ENCODE measurements at regions not wholly inside any gene's neighbourhood (a gene's known extent, or its start where the extent isn't known, plus 50 kb on each side); places are given as distances from the start of the nearest gene placed in this dataset.

DNA sequence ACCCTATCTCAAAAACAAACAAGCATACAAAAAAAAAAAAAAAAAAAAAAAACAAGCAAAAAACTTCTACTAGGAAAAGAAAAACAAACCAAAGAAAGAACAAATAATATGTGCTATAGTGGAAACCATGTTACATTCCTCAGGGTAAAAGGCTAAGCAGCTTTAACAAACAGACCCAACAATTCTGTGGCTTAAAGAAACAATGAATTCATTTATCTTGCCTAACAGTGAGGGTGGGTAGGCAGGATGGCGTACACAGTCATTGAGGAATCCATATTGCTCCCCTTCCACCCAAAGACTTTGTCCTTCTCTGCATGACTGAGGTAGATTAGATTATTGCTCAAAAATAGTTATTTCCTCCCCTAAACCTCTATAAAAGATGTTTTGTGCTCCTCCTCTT, 63.1 kb upstream of the ITGA6 start:
- no peak overlapping the region for H2AFZ ChIP-seq (ENCODE audit: low read length)
- H3K4me1 ChIP-seq (ENCODE audit: insufficient read depth, low read length, severe bottlenecking): no peaks in the 10 kb centered on the region
- no peaks in the 10 kb centered on the region for H3K9me3 ChIP-seq (ENCODE audit: low read length)
- no peak overlapping the region for H3K9ac ChIP-seq (ENCODE audit: low read length)
- no peak overlapping the region for H3K27ac ChIP-seq (ENCODE audit: low read depth, low read length, poor library complexity, severe bottlenecking)
- no peaks in the 10 kb centered on the region for H3K9me2 ChIP-seq (ENCODE audit: low read depth, low read length)
- H3K36me3 ChIP-seq (ENCODE audit: insufficient read depth, low read length): no peaks in the 10 kb centered on the region
- H3F3A ChIP-seq (ENCODE audit: insufficient read depth, low read length): no peaks in the 10 kb centered on the region
- H3K4me3 ChIP-seq (ENCODE audit: low read depth, low read length, poor library complexity, severe bottlenecking): no peak overlapping the region
- no peaks in the 10 kb centered on the region for H3K27me3 ChIP-seq (ENCODE audit: insufficient read depth, low read length)
- H4K20me1 ChIP-seq (ENCODE audit: insufficient read depth, low read length): no peaks in the 10 kb centered on the region
- TF ChIP-seq EZH2 (IDR thresholded peaks at IDR 0.05; ENCODE audit: borderline replicate concordance, low read length): no peak
- H3K4me2 ChIP-seq (ENCODE audit: low read length): no peak overlapping the region
- no peaks in the 10 kb centered on the region for H3K79me2 ChIP-seq (ENCODE audit: insufficient read depth, low read length)

DNA sequence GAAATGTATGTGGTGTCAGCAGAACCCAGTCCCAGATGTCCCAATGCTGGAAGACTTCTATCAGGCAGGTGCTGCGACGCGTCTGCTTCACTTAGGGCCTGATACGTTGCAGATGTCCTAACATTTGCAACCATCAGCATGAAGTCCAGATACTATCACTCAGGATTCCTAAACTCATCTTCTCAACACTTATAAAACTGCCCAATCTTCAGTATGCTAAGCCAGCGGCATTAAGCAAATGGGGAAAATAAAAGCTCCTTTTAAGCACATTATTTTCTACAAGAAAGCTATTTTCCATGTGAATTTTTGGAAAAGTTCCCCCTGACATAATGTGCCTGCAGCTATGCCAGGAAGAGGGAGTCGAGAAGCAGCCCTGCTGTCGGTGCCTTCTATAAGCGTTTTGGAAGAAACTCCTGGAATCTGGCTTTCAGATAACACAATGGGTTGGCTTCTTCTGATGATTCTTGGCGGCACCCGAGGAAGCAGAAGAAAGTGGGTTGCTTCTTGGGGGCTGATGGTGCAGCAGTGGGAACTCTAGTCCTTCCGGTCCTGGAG, 60.7 kb upstream of the ITGA6 start:
- no peaks in the 10 kb centered on the region for H3F3A ChIP-seq (ENCODE audit: insufficient read depth, low read length)
- H3K27me3 ChIP-seq (ENCODE audit: insufficient read depth, low read length): no peaks in the 10 kb centered on the region
- H3K9me2 ChIP-seq (ENCODE audit: low read depth, low read length): no peaks in the 10 kb centered on the region
- no peaks in the 10 kb centered on the region for H3K36me3 ChIP-seq (ENCODE audit: insufficient read depth, low read length)
- no peak overlapping the region for H3K4me2 ChIP-seq (ENCODE audit: low read length)
- no peak overlapping the region for H3K9ac ChIP-seq (ENCODE audit: low read length)
- H3K4me1 ChIP-seq (ENCODE audit: insufficient read depth, low read length, severe bottlenecking): no peaks in the 10 kb centered on the region
- H3K79me2 ChIP-seq (ENCODE audit: insufficient read depth, low read length): no peaks in the 10 kb centered on the region
- H4K20me1 ChIP-seq (ENCODE audit: insufficient read depth, low read length): no peaks in the 10 kb centered on the region
- H3K27ac ChIP-seq (ENCODE audit: low read depth, low read length, poor library complexity, severe bottlenecking): no peak overlapping the region
- H2AFZ ChIP-seq (ENCODE audit: low read length): no peak overlapping the region
- H3K4me3 ChIP-seq (ENCODE audit: low read depth, low read length, poor library complexity, severe bottlenecking): no peak overlapping the region
- H3K9me3 ChIP-seq (ENCODE audit: low read length): no peaks in the 10 kb centered on the region
- TF ChIP-seq, protein P1, sequence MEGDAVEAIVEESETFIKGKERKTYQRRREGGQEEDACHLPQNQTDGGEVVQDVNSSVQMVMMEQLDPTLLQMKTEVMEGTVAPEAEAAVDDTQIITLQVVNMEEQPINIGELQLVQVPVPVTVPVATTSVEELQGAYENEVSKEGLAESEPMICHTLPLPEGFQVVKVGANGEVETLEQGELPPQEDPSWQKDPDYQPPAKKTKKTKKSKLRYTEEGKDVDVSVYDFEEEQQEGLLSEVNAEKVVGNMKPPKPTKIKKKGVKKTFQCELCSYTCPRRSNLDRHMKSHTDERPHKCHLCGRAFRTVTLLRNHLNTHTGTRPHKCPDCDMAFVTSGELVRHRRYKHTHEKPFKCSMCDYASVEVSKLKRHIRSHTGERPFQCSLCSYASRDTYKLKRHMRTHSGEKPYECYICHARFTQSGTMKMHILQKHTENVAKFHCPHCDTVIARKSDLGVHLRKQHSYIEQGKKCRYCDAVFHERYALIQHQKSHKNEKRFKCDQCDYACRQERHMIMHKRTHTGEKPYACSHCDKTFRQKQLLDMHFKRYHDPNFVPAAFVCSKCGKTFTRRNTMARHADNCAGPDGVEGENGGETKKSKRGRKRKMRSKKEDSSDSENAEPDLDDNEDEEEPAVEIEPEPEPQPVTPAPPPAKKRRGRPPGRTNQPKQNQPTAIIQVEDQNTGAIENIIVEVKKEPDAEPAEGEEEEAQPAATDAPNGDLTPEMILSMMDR (IDR thresholded peaks at IDR 0.05; ENCODE audit: low read length): no peak
- no peak for TF ChIP-seq EZH2 (IDR thresholded peaks at IDR 0.05; ENCODE audit: borderline replicate concordance, low read length)

DNA sequence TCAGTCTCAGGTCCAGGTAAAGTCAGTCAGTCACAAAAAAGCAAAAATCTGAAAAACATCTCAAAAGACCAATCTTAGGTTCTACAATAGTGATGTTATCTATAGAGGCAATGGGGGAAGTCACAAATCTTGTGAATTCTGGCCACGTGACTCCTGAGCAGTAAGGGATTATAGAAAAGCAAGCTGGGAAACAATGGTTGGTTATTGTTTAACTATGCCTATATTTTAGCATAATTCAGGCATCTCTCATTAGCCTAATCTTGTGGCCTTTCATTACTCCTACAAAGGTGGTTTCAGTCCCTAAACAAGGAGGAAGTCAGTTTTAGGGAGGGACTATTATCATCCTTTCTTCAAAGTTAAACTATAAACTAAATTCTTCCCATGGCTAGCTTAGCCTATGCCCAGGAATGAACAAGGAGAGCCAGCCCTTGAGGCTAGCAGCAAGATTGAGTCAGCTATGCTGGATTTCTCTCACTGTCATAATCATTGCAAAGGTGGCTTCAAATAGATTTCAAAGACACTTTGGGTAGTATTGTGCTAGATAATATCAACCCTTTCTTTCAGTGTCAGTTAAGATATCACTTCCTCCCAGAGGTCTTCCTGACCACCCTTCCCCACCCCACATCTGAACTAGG, 56.4 kb upstream of the ITGA6 start:
- no peaks in the 10 kb centered on the region for H3F3A ChIP-seq (ENCODE audit: insufficient read depth, low read length)
- H4K20me1 ChIP-seq (ENCODE audit: insufficient read depth, low read length): no peaks in the 10 kb centered on the region
- H3K27me3 ChIP-seq (ENCODE audit: insufficient read depth, low read length): no peaks in the 10 kb centered on the region
- no peaks in the 10 kb centered on the region for H3K36me3 ChIP-seq (ENCODE audit: insufficient read depth, low read length)
- TF ChIP-seq, protein P1 (IDR thresholded peaks at IDR 0.05; ENCODE audit: low read length): no peak
- no peak for TF ChIP-seq EZH2 (IDR thresholded peaks at IDR 0.05; ENCODE audit: borderline replicate concordance, low read length)
- no peak overlapping the region for H3K4me3 ChIP-seq (ENCODE audit: low read depth, low read length, poor library complexity, severe bottlenecking)
- no peaks in the 10 kb centered on the region for H3K4me1 ChIP-seq (ENCODE audit: insufficient read depth, low read length, severe bottlenecking)
- no peaks in the 10 kb centered on the region for H3K79me2 ChIP-seq (ENCODE audit: insufficient read depth, low read length)
- no peak overlapping the region for H2AFZ ChIP-seq (ENCODE audit: low read length)
- no peaks in the 10 kb centered on the region for H3K9me3 ChIP-seq (ENCODE audit: low read length)
- H3K9ac ChIP-seq (ENCODE audit: low read length): no peak overlapping the region
- no peaks in the 10 kb centered on the region for H3K9me2 ChIP-seq (ENCODE audit: low read depth, low read length)
- no peak overlapping the region for H3K27ac ChIP-seq (ENCODE audit: low read depth, low read length, poor library complexity, severe bottlenecking)
- H3K4me2 ChIP-seq (ENCODE audit: low read length): no peak overlapping the region

DNA sequence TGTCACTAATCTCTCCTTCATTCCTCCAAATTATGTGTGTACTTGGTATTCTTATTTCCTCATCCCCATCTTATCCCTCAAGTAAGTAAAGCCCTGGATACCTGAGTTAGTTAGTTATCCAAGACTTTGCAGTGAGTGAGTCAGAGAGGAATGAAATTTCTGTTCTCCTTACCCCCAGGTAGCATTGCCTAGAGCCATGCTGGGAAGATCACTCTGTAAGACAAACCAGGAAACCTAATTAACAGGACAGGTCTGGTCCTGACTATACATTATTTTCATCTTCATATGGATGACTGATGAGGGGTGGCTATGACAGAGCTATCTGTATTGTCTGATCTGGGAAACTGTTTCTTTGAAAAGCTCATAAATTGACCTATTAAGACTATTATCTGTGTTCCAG, 55.0 kb upstream of the ITGA6 start:
- Histone ChIP-seq H2AFZ (ENCODE audit: low read length) (no peak overlapping the region), H3K9ac (ENCODE audit: low read length) (no peak overlapping the region), H3K4me2 (ENCODE audit: low read length) (no peak overlapping the region), H3K4me1 (ENCODE audit: insufficient read depth, low read length, severe bottlenecking) (no peaks in the 10 kb centered on the region), H3K9me2 (ENCODE audit: low read depth, low read length) (no peaks in the 10 kb centered on the region), H3K79me2 (ENCODE audit: insufficient read depth, low read length) (no peaks in the 10 kb centered on the region), H3K27ac (ENCODE audit: low read depth, low read length, poor library complexity, severe bottlenecking) (no peak overlapping the region), H3K4me3 (ENCODE audit: low read depth, low read length, poor library complexity, severe bottlenecking) (no peak overlapping the region), H3F3A (ENCODE audit: insufficient read depth, low read length) (no peaks in the 10 kb centered on the region), H3K27me3 (ENCODE audit: insufficient read depth, low read length) (no peaks in the 10 kb centered on the region), H4K20me1 (ENCODE audit: insufficient read depth, low read length) (no peaks in the 10 kb centered on the region), H3K36me3 (ENCODE audit: insufficient read depth, low read length) (no peaks in the 10 kb centered on the region), H3K9me3 (ENCODE audit: low read length) (no peaks in the 10 kb centered on the region)
- TF ChIP-seq, protein P1 (IDR thresholded peaks at IDR 0.05; ENCODE audit: low read length): no peak
- TF ChIP-seq EZH2 (IDR thresholded peaks at IDR 0.05; ENCODE audit: borderline replicate concordance, low read length): no peak

Measured in OCI-LY1 (cell line).